WTC11 (cell line): ENCODE measurements at regions not wholly inside any gene's neighbourhood (a gene's known extent, or its start where the extent isn't known, plus 50 kb on each side); places are given as distances from the start of the nearest gene placed in this dataset.

Experiments used
- ATAC-seq: fragments of 200-7000 bp; cut with Tn5 transposase; 2 replicates; pipeline ENCODE4 v1.10.0; 2021; ENCODE audit warnings: mild to moderate bottlenecking, moderate library complexity
- CTCF ChIA-PET: fragments of 300-600 bp; sonication (Branson Sonifier 250); formaldehyde crosslinking; loops from one replicate; lab custom pipeline; 2021; ENCODE audit warnings: antibody characterized with exemption; lab: Charles Lee
- POLR2A ChIA-PET: fragments of 350-600 bp; sonication (Branson Sonifier 250); formaldehyde crosslinking; loops from one replicate; lab custom pipeline; 2021; ENCODE audit warnings: antibody characterized with exemption; lab: Charles Lee
- DNase-seq: peaks from one replicate; pipeline ENCODE4 v3.0.0; 2021; ENCODE audit warnings: low spot score
- H3K27ac Mint-ChIP-seq: 2 replicates; pipeline ENCODE4 v1.8.0; 2021; ENCODE audit warnings: mixed read lengths
- H3K27me3 Mint-ChIP-seq: 2 replicates; pipeline ENCODE4 v1.8.0; 2021; ENCODE audit warnings: low read depth, mild to moderate bottlenecking, moderate library complexity, mixed read lengths
- H3K36me3 Mint-ChIP-seq: 2 replicates; pipeline ENCODE4 v1.8.0; 2021; ENCODE audit warnings: mixed read lengths
- H3K4me1 Mint-ChIP-seq: 2 replicates; pipeline ENCODE4 v1.8.0; 2022; ENCODE audit warnings: mixed read lengths
- H3K4me3 Mint-ChIP-seq: 2 replicates; pipeline ENCODE4 v1.8.0; 2021; ENCODE audit warnings: mild to moderate bottlenecking, moderate library complexity, mixed read lengths
- H3K9me3 Mint-ChIP-seq: 2 replicates; pipeline ENCODE4 v1.8.0; 2021; ENCODE audit warnings: mixed read lengths
- ATF3 ChIP-seq: sonication (generic); formaldehyde crosslinking; conservative IDR thresholded peaks from 2 replicates; pipeline ENCODE4 v1.8.1; 2022; ENCODE audit warnings: mild to moderate bottlenecking, missing genetic modification reagents
- CREM ChIP-seq: sonication (generic); formaldehyde crosslinking; IDR thresholded peaks from 2 replicates; pipeline ENCODE4 v1.8.1; 2022; ENCODE audit warnings: mild to moderate bottlenecking, missing genetic modification reagents, moderate library complexity
- ELF4 ChIP-seq: sonication (generic); formaldehyde crosslinking; IDR thresholded peaks from 2 replicates; pipeline ENCODE4 v1.8.1; 2022; ENCODE audit warnings: low read depth, mild to moderate bottlenecking, moderate library complexity, missing genetic modification reagents
- ERG ChIP-seq: fragments of 250-450 bp; sonication (Bioruptor Pico); IDR thresholded peaks from 2 replicates; pipeline ENCODE4 v1.8.0; 2021; ENCODE audit warnings: mild to moderate bottlenecking
- FOXP4 ChIP-seq: sonication (generic); formaldehyde crosslinking; IDR thresholded peaks from 2 replicates; pipeline ENCODE4 v1.8.0; 2022; ENCODE audit warnings: mild to moderate bottlenecking, missing genetic modification reagents
- GTF2I ChIP-seq: fragments of 250-450 bp; sonication (Bioruptor Pico); conservative IDR thresholded peaks from 2 replicates; pipeline ENCODE4 v1.4.0; 2021; ENCODE audit warnings: mild to moderate bottlenecking
- HMGXB4 ChIP-seq: sonication (generic); formaldehyde crosslinking; IDR thresholded peaks from 2 replicates; pipeline ENCODE4 v1.8.1; 2023; ENCODE audit warnings: mild to moderate bottlenecking, moderate library complexity, missing genetic modification reagents
- SP1 ChIP-seq: sonication (generic); formaldehyde crosslinking; conservative IDR thresholded peaks from 2 replicates; pipeline ENCODE4 v1.8.1; 2022; ENCODE audit warnings: missing genetic modification reagents
- TEAD1 ChIP-seq: sonication (generic); formaldehyde crosslinking; IDR thresholded peaks from 2 replicates; pipeline ENCODE4 v1.8.0; 2022; ENCODE audit warnings: mild to moderate bottlenecking, missing genetic modification reagents
- USF2 ChIP-seq: sonication (generic); formaldehyde crosslinking; IDR thresholded peaks from 2 replicates; pipeline ENCODE4 v1.8.1; 2023; ENCODE audit warnings: mild to moderate bottlenecking, missing genetic modification reagents, moderate library complexity
- ZBTB21 ChIP-seq: sonication (generic); formaldehyde crosslinking; IDR thresholded peaks from 2 replicates; pipeline ENCODE4 v1.8.1; 2023; ENCODE audit warnings: mild to moderate bottlenecking, missing genetic modification reagents, borderline replicate concordance
- ZBTB43 ChIP-seq: sonication (generic); formaldehyde crosslinking; IDR thresholded peaks from 2 replicates; pipeline ENCODE4 v1.8.1; 2023; ENCODE audit warnings: mild to moderate bottlenecking, missing genetic modification reagents
- ZNF138 ChIP-seq: sonication (generic); formaldehyde crosslinking; conservative IDR thresholded peaks from 2 replicates; pipeline ENCODE4 v1.8.1; 2022; ENCODE audit warnings: mild to moderate bottlenecking, moderate library complexity, missing genetic modification reagents
- ZNF416 ChIP-seq: fragments of 250-450 bp; sonication (Bioruptor Pico); IDR thresholded peaks from 2 replicates; pipeline ENCODE4 v1.9.0; 2021; ENCODE audit warnings: mild to moderate bottlenecking, inconsistent platforms
- ZNF425 ChIP-seq: fragments of 250-450 bp; sonication (Bioruptor Pico); conservative IDR thresholded peaks from 2 replicates; pipeline ENCODE4 v1.9.0; 2021; ENCODE audit warnings: mild to moderate bottlenecking
- TF ChIP-seq, protein P1 (sequence below): fragments of 250-450 bp; sonication (Bioruptor Pico); IDR thresholded peaks from 2 replicates; pipeline ENCODE4 v2.1.2; 2022; ENCODE audit warnings: mild to moderate bottlenecking, moderate library complexity

DNA sequence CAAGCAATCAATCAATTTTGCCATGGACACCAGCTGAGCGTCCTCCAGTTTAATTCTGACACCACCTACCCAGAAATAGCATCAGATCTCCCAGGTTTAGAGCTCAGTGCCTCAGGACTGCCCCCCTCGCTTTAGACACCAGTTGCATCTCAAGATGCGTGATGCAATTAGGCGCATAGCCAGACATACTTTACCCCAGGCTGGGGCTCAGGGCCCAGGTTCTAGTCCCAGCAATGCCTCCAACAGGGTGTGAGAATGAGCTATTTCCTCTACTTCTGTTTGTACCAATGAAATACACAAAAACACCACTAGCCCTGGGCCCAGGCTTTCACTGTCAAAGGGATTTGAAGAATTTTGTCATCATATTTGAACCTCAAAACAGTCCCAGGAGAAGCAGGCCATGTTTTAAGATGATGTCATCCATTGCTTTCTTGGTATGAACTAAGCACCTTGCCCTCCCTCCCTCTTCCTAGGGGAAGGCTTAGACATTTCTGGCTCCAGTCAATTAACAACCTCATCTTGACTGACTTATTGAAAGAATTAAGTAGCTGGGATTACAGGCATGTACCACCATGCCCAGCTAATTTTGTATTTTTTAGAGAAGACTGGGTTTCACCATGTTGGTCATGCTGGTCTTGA, 61.5 kb upstream of the INCENP start:
- Mint-ChIP-seq H3K4me1 (0 out of 2 replicates have a peak, but pooled peaks cover 6% of the 10 kb centered on the region), H3K27ac (no peak overlapping the region), H3K27me3 (no peaks in the 10 kb centered on the region; the same call in 1 of the 2 replicates), H3K4me3 (no peak overlapping the region), H3K36me3 (no peaks in the 10 kb centered on the region), H3K9me3 (no peaks in the 10 kb centered on the region)
- TF ChIP-seq ERG (CRISPR knock-in tag) (no peak), USF2 (CRISPR knock-in tag) (no peak), ZNF416 (no peak), ZBTB21 (CRISPR knock-in tag) (no peak), GTF2I (CRISPR knock-in tag) (no peak), FOXP4 (CRISPR knock-in tag) (no peak), ATF3 (CRISPR knock-in tag) (no peak), ELF4 (CRISPR knock-in tag) (no peak), ZNF425 (CRISPR knock-in tag) (no peak), TEAD1 (CRISPR knock-in tag) (no peak), ZNF138 (CRISPR knock-in tag) (no peak), HMGXB4 (CRISPR knock-in tag) (no peak), ZBTB43 (no peak), SP1 (CRISPR knock-in tag) (no peak), CREM (CRISPR knock-in tag) (no peak)
- TF ChIP-seq, protein P1, sequence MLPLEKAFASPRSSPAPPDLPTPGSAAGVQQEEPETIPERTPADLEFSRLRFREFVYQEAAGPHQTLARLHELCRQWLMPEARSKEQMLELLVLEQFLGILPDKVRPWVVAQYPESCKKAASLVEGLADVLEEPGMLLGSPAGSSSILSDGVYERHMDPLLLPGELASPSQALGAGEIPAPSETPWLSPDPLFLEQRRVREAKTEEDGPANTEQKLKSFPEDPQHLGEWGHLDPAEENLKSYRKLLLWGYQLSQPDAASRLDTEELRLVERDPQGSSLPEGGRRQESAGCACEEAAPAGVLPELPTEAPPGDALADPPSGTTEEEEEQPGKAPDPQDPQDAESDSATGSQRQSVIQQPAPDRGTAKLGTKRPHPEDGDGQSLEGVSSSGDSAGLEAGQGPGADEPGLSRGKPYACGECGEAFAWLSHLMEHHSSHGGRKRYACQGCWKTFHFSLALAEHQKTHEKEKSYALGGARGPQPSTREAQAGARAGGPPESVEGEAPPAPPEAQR (CRISPR knock-in tag) = no peak
- no peak for DNase-seq
- no peak for ATAC-seq
- POLR2A ChIA-PET = no interaction called here
- CTCF ChIA-PET = interaction anchor here (0.9 to 2.4 kb wide), 8 partner anchors 8 to 192 kb away, joined by 3 to 13 read pairs (median 6); partner anchors contain the start of gene BEST1
